ENCODE measurements at regions not wholly inside any gene's neighbourhood (a gene's known extent, or its start where the extent isn't known, plus 50 kb on each side); places are given as distances from the start of the nearest gene placed in this dataset.

DNA sequence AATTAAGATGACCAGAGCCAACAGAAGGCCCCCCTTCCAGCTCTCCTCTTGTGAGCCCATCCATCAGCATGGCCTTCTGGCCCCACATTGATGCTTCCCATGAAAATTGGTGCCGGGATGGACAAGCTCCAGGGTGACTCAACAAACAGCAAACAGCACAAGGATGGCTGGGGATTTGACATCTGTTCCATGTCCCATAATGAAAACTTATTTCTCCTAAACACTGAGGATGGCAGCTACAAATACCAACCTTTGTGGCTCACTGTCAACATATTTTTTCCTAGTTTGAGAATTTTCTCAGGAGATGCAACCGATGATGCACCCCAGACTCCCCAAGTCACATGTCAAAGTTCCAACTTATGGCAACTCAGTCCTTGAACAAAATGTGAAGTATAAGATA lies 169.6 kb upstream of the SIX2 start:
- DNase-seq (ENCODE audit: low read depth in 3 of 3) = no peak

DNA sequence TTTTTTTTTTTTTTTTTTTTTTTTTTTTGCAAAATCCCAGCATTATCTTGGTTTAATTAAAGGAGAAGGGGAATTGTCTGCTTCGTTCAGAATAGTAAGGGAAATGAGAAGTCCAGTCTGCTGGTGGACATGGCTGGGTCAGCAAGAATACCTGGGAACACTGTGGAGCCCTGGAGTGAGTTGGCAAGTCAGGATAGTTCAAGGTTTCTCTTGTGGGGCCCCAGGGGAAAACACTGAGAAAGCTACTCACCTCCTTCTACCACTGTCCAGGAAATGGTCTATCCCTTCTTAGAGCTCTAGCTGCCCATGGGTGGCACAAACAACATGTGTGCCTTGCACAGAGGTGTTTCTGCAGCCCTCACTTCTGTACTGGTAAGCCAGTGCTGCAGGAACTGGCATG lies 169.1 kb upstream of the SIX2 start:
- no peak for DNase-seq (ENCODE audit: low read depth in 3 of 3)

- DNase-seq (ENCODE audit: low read depth in 3 of 3) = no peak
Observed at GRCh38 chr2:45177870-45178269, 168.6 kb upstream of the SIX2 start.

DNA sequence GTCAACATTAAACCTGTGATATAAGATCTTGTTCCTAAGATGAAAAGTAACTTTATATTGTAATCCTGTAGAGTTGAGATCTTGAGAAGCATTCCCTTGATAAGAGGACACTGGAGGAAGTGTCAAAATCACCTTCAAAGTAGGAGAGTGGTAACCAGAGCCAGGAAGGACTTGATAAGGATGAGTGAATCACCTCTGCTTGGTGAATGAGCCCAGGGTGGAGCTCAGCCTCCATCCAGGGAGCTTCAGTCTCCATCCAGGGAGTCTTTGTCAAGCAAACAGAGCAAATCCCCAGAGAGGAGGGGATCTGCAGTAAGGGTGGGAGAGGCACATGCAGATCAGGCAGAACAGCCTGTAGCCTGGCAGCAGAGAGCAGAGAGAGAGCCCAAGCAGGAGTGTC lies 167.1 kb upstream of the SIX2 start:
- no peak for DNase-seq (ENCODE audit: low read depth in 3 of 3)

GRCh38 chr2:45173513-45173912 lies 164.3 kb upstream of the SIX2 start:
- DNase-seq (ENCODE audit: low read depth in 3 of 3) = no peak

GRCh38 chr2:45172760-45173392 lies 163.6 kb upstream of the SIX2 start:
- no peak for DNase-seq (ENCODE audit: low read depth in 3 of 3)

DNA sequence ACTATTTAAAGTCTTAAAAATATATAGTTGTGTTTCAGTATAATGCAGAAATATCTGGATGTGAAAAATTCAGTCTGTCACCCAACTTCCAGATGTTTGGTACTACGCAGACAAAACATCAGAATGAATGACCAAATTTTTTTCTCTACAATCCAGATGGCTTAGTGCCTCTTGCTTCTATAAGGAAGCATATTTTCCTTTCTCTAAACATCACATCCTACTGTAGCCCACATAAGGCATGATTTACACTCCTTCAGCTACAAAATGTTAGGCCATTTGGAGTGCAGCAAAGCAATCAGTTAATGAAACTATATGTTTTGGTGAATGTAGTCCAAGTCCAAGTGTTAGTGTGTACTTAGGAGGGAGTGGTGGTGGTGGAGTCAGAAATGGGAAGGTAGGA lies 162.9 kb upstream of the SIX2 start:
- DNase-seq (ENCODE audit: low read depth in 3 of 3) = no peak

GRCh38 chr2:45171136-45171501 lies 161.9 kb upstream of the SIX2 start:
- DNase-seq (ENCODE audit: low read depth in 3 of 3) = no peak

DNA sequence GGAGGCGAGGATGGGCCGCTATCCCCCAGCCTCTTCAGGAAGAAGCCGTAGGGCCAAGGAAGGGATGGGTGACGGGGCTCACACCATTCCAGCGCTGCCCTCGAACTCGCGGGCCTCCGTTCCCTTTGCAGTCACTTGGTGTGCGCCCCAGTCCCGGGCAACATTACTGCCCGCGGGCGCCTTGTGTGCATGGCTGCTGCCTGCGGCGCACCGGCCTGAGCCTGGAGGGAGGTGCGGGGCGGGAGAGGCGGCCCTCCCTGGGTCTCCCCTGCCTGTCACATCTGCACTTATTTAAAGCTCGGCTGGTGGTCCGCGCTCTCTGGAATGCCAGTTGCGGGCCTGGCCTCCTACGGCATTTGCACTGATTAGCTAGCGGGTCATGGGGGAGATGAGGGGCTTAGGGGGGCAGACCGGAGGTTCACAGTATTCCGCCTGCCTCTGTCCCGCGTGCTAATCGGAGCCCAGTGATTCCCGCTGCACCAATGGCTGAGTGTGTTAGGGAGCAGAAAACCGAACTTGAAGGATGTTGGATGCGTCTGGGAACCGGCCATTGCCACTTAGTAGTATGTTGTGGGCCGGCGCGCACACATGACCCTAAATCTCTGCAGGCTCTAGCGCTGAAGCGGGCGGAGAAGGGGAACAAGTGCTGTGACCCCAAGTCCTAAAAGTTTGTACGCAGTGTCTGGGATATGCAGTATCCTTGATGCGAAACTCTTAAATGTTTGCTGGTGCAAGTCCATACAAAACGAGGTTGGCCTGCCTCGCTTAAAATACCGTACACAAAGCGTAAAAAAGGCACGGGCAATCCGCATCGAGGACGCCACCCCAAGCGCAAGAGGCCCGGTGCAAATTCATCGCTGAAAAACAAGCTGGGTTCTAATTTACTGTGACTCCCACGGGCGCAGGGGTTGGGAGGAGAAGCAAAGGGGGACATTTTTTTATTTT lies 161.2 kb upstream of the SIX2 start:
- DNase-seq (ENCODE audit: low read depth in 3 of 3) = no peak

DNA sequence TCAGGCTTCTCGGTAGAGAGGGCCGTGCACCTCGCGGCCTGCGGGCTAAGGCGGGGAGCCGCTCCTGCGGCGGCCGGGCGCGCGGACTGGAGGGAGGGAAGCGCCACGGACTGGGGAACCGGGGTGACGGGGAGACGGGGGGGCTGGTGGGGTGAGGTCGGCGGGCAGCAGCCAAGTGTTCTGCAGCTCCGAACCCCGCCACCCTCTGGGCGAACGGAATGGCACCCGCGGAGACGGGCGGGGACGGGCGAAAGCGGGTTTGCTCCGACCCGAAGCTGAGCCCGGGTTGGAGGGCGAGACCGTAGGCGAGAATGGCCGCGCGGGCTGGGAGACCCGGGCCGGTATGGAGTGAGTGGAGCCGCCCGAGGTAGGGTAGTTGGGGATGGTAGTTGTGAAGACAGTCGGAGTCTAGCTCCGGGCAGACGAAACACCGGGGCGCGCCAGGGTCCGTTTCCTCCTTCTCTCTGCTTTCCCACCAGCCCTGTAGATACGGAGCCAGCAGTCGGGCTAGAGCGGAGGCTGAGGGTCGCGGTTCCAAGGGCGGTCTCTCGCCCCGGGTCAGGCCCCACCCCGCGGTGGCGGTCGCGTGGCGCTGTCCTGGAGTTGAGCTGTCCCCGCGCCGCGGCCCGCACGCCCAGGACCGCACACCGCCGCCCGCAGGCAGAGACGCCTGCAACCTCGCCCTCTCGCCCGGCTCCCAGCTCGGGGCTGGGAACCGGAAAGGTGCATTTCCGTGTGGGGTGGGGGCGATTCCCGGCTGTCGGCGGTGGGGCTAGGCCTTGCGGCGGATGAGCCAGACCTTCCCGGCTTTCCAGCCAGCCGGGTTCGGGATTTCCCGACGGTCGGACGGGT lies 160.3 kb upstream of the SIX2 start:
- no peak for DNase-seq (ENCODE audit: low read depth in 3 of 3)

GRCh38 chr2:45168711-45169338 lies 159.6 kb upstream of the SIX2 start:
- DNase-seq (ENCODE audit: low read depth in 3 of 3) = no peak

GRCh38 chr2:45167920-45168629 lies 158.8 kb upstream of the SIX2 start:
- DNase-seq (ENCODE audit: low read depth in 3 of 3) = no peak

- no peak for DNase-seq (ENCODE audit: low read depth in 3 of 3)
Observed at GRCh38 chr2:45166229-45166890, 157.1 kb upstream of the SIX2 start.

DNA sequence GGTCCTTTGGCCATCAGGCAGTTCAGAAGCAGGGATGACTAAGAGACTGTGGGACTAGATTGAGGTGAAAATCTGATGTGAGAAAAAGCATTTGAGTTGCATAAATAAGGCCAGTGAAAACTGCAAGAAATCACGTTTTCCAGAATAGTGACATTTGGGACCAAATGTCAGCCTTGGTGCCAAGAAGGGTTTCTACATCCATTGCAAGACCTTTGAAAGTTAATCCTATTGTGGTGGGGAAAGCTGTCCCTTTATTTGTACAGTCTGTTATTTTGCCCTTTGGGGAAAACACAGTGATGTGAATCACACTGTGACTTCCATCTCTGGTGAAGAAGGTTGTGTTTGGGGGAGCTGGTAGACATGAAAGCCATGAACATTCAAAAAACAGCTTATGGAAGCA lies 153.5 kb upstream of the SIX2 start:
- DNase-seq (ENCODE audit: low read depth in 3 of 3) = no peak

DNA sequence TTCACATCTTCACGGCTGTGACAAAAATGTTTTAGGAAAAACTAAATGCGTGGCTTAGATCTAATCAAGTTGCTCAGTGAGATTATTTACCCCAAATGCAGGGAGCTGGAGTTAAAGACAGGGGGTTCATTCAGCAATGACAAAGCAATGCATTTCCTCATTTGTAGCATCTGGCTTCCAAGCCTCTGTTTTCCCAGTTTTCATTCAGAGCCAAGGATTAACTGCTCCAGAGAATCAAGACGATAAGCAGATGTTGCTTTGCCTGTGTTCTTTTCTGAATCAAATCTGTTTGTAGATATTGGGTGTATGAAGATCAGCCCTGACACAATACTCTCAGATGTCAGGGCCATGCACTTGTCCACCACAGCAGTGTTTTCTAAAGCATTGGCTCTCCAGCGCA lies 147.4 kb upstream of the SIX2 start:
- no peak for DNase-seq (ENCODE audit: low read depth in 3 of 3)

DNA sequence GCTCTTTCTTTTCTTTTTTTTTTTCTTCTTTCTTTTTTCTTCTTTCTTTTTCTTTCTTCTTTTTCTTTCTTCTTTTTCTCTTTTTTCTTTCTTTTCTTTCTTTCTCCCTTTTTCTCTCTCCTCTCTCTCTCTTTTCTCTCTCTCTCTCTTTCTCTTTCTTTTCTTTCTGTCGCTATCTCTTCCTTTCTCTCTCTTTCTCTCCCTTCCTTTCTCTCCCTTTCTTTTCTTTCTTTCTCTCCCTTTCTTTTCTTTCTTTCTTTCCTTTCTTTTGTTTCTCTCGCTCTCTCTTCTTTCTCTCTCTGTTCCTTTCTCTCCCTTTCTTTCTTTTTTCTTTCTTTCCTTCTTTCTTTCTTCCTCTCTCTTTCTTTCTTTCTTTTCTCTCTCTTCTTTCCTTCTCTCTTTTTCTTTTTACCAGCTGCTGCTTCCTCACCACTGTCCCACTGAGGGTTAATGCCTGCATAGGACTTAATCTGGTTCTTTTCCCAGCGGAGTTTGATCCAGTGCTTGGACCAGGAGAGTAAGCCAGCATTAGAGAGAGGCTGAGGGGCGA lies 145.4 kb upstream of the SIX2 start:
- DNase-seq (ENCODE audit: low read depth in 3 of 3) = no peak

GRCh38 chr2:45154144-45154543 lies 144.9 kb upstream of the SIX2 start:
- no peak for DNase-seq (ENCODE audit: low read depth in 3 of 3)

DNA sequence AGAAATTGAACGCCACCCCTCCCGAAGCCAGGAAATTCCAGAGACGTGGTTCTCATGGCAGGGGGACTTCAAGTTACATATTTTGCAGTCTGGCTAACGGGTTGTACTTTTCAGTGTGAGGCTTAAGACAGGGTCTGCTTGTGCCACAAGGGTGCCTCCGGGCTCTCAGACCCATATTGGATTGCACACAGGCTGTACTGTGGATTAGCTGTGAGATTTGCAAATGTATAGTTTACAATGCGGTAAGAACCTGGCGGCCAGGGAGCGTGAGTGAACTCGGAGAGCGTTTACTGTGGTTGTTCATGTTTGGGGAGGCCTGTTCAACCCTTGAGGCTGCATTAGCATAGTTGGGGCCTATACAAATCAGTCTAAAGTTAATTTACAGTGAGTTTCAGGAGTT lies 143.9 kb upstream of the SIX2 start:
- DNase-seq (ENCODE audit: low read depth in 3 of 3) = no peak

DNA sequence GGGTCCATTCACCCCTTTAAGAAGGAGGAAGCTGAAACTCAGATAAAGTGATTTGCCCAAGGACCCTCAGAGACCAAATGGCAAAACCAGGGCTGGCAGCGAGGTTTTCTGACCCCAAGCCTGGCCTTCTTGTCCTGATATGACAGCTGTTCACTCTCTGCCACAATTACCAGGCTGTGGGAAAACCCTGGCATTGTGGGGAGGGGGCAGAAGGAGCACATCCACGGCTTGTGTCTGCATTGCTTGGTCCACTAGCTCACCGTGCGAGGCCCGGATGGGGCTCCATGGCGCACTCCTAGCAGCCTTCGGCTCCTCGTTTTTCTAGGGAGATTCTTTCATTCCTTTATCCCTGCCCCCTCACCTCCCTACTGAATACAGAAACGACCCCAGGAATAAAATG lies 143.4 kb upstream of the SIX2 start:
- DNase-seq (ENCODE audit: low read depth in 3 of 3) = no peak

- no peak for DNase-seq (ENCODE audit: low read depth in 3 of 3)
Observed at GRCh38 chr2:45145073-45145899, 136.0 kb upstream of the SIX2 start.
